ENCODE measurements at regions not wholly inside any gene's neighbourhood (a gene's known extent, or its start where the extent isn't known, plus 50 kb on each side); places are given as distances from the start of the nearest gene placed in this dataset.
A peak's percentile ranks its signal among the peaks of the same experiment; 100 is the strongest.

- no peak for DNase-seq (ENCODE audit: low spot score)
These were observed 130.0 kb upstream of the BMP5 start for GRCh38 chr6:56005426-56005825.

GRCh38 chr6:56004426-56004825, 129.0 kb upstream of the BMP5 start:
- no peak for DNase-seq (ENCODE audit: low spot score)

- no peak for DNase-seq (ENCODE audit: low spot score)
These were observed 128.2 kb upstream of the BMP5 start for GRCh38 chr6:56003616-56004015.

DNA sequence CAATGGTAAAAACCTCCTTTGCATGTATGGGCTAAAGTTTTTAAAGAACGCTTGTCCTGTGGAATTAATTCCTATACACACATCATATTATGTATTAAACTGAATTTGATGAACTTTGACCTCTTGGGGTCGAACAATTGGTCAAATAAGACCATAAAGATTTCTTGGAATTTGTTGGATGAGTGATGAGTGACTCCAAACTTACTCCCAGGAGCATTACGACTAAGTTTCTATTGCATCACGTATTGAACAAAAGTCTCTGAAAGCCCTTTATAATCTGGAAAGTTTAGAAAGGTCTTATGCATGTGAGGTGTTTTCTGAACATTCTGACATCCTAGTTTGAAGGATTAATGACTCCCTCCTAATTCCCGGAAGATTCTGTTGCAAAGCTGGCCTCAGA, 126.9 kb upstream of the BMP5 start:
- no peak for DNase-seq (ENCODE audit: low spot score)

GRCh38 chr6:55998576-55998975, 123.2 kb upstream of the BMP5 start:
- no peak for DNase-seq (ENCODE audit: low spot score)

- DNase-seq (ENCODE audit: low spot score): no peak
These were observed 122.0 kb upstream of the BMP5 start for GRCh38 chr6:55997223-55997874.

- no peak for DNase-seq (ENCODE audit: low spot score)
These were observed 119.1 kb upstream of the BMP5 start for GRCh38 chr6:55994531-55994930.

GRCh38 chr6:55993418-55993817, 118.0 kb upstream of the BMP5 start:
- DNase-seq (ENCODE audit: low spot score): no peak

GRCh38 chr6:55992546-55992945, 117.2 kb upstream of the BMP5 start:
- no peak for DNase-seq (ENCODE audit: low spot score)

DNA sequence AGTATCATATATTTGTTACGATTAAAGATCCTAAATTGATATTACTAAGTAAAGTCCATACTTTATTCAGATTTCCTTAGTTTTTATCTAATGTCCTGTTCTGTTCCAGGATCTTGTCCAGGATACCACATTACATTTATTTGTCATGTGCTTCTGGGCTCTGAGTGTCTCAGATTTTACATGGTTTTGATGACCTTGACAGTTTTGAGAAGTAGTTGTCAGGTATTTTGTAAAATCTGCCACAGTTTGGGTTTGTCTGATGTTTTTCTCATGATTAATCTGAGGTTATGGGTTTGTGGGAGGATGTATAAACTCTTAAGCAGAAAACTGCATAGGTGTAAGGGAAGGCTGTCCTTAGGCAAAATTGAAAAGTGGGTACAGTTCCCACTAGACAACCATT, 109.9 kb upstream of the BMP5 start:
- no peak for DNase-seq (ENCODE audit: low spot score)

- DNase-seq (ENCODE audit: low spot score): no peak
These were observed 108.5 kb upstream of the BMP5 start for GRCh38 chr6:55983861-55984260.

- no peak for DNase-seq (ENCODE audit: low spot score)
These were observed 106.3 kb upstream of the BMP5 start for GRCh38 chr6:55981660-55982059.

GRCh38 chr6:55980627-55981211, 105.3 kb upstream of the BMP5 start:
- peak; percentile 37 for DNase-seq (ENCODE audit: low spot score)

- DNase-seq (ENCODE audit: low spot score): no peak
These were observed 104.1 kb upstream of the BMP5 start for GRCh38 chr6:55979526-55979925.

DNA sequence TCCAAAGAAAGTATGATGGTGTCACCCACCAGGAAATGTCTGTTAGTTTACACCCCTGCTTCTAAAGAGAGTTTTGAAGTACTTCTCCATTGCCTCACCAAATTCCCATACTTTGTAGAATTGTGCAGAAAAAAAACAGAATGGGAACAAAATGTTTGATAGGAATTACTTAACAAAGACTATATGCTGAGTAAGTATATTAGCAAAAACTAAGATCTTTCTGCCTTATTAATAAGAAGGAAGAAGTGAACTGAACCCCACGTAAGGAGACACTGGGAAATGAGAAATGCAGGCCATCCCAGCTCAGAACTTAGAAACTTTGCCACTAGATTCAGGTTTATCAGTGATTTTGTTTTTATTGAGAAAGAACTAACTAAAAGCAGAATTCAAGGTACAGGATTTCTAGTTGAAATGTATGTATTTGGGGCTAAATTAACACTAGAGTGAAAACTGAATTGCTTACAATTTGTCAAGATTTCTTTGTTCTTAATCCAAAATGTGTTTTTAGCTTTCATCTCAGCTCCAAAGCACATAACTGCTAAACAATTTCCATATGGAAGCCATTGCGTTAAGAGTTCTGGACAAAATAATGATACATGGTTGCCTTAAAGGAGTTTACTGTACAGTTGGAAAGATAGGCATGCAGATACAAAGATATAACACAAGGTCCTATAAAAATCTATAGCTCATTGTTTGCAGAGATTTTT, 102.7 kb upstream of the BMP5 start:
- DNase-seq (ENCODE audit: low spot score): no peak

DNA sequence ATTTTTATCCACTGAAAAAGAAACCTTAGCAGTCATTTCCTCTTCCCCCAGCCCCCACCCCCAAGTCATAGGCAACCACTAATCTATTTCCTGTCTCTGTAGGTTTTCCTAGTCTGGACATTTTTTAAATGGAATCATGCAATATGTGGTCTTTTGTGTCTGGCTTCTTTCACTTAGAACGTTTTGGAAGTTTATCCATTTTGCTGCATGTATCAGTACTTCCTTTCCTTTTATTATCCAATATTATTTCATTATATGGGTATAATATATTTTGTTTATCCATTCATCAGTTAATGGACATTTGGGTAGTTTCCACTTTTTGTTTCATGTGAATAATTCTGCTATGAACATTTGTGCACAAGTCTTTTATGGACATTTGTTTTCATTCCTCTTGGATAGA, 99.3 kb upstream of the BMP5 start:
- peak; percentile 24 for DNase-seq (ENCODE audit: low spot score)

- DNase-seq (ENCODE audit: low spot score): no peak
These were observed 96.7 kb upstream of the BMP5 start for GRCh38 chr6:55972091-55972490.

- no peak for DNase-seq (ENCODE audit: low spot score)
These were observed 94.1 kb upstream of the BMP5 start for GRCh38 chr6:55969526-55969925.

DNA sequence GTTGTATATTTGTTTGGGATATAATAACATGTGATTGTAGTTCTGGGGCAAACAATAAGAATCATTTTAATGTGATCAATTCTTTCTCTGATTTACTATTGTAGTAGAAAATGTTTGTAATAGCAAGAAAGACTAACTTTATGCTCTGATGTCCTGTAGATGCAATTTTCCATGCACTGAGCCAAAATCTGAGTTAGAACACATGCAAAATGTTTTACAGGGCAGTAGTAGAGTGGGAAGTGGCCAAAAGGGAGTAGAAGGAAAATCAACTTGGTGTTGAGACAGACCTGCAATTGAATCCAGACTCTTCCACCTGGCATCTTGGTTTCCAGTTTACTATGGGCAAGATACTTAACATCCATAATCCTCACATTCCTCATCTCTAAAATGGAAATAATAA, 93.5 kb upstream of the BMP5 start:
- no peak for DNase-seq (ENCODE audit: low spot score)

DNA sequence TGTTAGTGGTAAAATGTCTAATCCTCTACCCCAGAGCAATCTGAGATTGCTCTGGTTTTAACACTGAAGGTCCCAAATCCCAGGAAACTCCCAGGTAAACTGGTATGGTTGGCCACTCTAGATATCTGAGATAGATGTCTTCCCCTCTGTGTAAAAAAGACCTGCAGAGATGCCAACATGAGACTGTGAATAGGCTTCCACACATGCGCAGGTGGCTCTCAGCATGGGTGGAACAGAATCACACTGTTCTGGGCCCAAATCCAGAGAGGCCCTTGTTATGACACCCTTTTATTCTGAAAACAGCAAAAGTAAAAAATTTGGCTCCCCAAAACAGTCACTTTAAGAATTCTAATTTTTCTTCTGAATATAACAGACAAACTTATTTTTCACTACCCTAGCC, 88.7 kb upstream of the BMP5 start:
- no peak for DNase-seq (ENCODE audit: low spot score)

GRCh38 chr6:55963301-55963700, 87.9 kb upstream of the BMP5 start:
- DNase-seq (ENCODE audit: low spot score): no peak

- DNase-seq (ENCODE audit: low spot score): no peak
These were observed 85.0 kb upstream of the BMP5 start for GRCh38 chr6:55960344-55960743.

- no peak for DNase-seq (ENCODE audit: low spot score)
These were observed 83.4 kb upstream of the BMP5 start for GRCh38 chr6:55958790-55959189.

DNA sequence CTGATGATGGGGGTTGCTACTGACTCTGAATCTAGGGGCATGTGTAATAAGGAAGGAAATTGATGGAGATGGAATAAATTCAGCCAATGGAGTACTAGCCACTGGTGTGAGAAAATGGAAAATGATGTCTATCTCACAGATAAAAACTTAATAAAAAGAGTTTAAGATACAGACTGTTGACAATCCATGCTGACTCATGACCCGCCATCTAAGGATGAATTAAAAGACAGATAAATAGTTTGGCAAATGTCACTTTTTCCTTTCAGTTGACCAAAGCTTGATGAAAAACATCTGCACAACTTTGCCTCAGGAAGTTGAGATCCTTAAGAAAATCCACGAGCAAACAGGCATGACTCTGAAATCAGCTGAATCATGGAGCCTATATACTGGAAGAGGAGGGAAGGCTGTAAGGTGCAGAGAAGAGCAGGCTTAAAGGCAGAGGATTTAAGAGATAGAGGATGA, 82.6 kb upstream of the BMP5 start:
- DNase-seq (ENCODE audit: low spot score): no peak
